ENCODE measurements at regions not wholly inside any gene's neighbourhood (a gene's known extent, or its start where the extent isn't known, plus 50 kb on each side); places are given as distances from the start of the nearest gene placed in this dataset.

DNA sequence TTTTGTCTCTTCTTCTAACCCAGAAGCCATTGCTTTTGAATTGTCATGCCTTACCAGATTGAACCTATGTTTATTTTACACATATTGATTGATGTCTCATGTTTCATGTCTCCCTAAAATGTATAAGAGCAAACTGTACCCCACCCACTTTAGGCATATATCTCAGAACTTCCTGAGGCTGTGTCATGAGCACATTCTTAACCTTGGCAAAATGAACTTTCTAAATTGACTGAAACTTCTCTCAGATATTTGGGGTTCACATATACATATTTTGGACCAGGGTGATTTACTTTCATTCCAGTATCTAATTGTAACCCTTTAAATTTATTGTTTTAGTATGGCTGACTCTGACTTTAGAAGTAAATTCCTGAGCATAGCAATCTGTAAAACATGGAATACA lies 723.9 kb upstream of the PCDH20 start:
- TF ChIP-seq, protein P1, sequence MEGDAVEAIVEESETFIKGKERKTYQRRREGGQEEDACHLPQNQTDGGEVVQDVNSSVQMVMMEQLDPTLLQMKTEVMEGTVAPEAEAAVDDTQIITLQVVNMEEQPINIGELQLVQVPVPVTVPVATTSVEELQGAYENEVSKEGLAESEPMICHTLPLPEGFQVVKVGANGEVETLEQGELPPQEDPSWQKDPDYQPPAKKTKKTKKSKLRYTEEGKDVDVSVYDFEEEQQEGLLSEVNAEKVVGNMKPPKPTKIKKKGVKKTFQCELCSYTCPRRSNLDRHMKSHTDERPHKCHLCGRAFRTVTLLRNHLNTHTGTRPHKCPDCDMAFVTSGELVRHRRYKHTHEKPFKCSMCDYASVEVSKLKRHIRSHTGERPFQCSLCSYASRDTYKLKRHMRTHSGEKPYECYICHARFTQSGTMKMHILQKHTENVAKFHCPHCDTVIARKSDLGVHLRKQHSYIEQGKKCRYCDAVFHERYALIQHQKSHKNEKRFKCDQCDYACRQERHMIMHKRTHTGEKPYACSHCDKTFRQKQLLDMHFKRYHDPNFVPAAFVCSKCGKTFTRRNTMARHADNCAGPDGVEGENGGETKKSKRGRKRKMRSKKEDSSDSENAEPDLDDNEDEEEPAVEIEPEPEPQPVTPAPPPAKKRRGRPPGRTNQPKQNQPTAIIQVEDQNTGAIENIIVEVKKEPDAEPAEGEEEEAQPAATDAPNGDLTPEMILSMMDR (IDR thresholded peaks at IDR 0.05 in 4 of 5, conservative IDR thresholded peaks at IDR 0.05 in 1 of 5), result no peak
- no peak for TF ChIP-seq POLR2A (IDR thresholded peaks at IDR 0.05)

Data from gastrocnemius medialis (tissue), 4 donors.